ENCODE measurements at regions not wholly inside any gene's neighbourhood (a gene's known extent, or its start where the extent isn't known, plus 50 kb on each side); places are given as distances from the start of the nearest gene placed in this dataset.

DNA sequence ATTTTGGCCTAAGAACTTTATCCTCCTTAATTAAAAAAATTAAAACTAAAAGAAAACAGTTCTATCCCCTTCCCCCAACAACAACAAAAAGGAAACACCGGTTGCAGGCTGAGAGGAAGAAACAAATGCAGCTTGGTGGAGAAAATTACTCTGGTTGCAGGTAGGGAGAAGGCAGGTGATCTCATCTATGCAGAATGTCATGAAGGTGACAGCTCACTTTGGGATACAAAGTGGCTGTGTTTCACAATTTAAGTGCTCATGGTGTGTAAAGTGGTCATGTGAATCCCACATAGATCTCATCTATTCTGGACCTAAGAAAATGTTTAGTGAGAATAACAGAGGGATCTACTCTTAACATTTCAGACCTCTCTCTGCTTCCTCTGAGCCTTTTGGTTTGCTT is 219.7 kb upstream of the PKP2 start:
- TF ChIP-seq, protein P1, sequence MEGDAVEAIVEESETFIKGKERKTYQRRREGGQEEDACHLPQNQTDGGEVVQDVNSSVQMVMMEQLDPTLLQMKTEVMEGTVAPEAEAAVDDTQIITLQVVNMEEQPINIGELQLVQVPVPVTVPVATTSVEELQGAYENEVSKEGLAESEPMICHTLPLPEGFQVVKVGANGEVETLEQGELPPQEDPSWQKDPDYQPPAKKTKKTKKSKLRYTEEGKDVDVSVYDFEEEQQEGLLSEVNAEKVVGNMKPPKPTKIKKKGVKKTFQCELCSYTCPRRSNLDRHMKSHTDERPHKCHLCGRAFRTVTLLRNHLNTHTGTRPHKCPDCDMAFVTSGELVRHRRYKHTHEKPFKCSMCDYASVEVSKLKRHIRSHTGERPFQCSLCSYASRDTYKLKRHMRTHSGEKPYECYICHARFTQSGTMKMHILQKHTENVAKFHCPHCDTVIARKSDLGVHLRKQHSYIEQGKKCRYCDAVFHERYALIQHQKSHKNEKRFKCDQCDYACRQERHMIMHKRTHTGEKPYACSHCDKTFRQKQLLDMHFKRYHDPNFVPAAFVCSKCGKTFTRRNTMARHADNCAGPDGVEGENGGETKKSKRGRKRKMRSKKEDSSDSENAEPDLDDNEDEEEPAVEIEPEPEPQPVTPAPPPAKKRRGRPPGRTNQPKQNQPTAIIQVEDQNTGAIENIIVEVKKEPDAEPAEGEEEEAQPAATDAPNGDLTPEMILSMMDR (conservative IDR thresholded peaks at IDR 0.05; ENCODE audit: low read depth, low read length) = no peak
- TF ChIP-seq EZH2 (IDR thresholded peaks at IDR 0.05; ENCODE audit: borderline replicate concordance, low read depth, low read length, poor library complexity, severe bottlenecking) = no peak

Data from A673 (cell line).